ENCODE measurements at regions not wholly inside any gene's neighbourhood (a gene's known extent, or its start where the extent isn't known, plus 50 kb on each side); places are given as distances from the start of the nearest gene placed in this dataset.

GRCh38 chr22:49107961-49108530 is 719.6 kb downstream of the BRD1 start:
- DNase-seq = no peak

GRCh38 chr22:49107561-49107960 is 720.1 kb downstream of the BRD1 start:
- DNase-seq = no peak

- no peak for DNase-seq
Observed at GRCh38 chr22:49106842-49107152, 720.9 kb downstream of the BRD1 start.

GRCh38 chr22:49106096-49106841 is 721.4 kb downstream of the BRD1 start:
- DNase-seq = no peak

GRCh38 chr22:49104434-49104833 is 723.2 kb downstream of the BRD1 start:
- no peak for DNase-seq

GRCh38 chr22:49103314-49104059 is 724.2 kb downstream of the BRD1 start:
- DNase-seq = peak; percentile 57

- no peak for DNase-seq
Observed at GRCh38 chr22:49102367-49102766, 725.3 kb downstream of the BRD1 start.

GRCh38 chr22:49101873-49102272 is 725.8 kb downstream of the BRD1 start:
- no peak for DNase-seq

- no peak for DNase-seq
Observed at GRCh38 chr22:49101225-49101624, 726.4 kb downstream of the BRD1 start.

GRCh38 chr22:49100773-49101172 is 726.9 kb downstream of the BRD1 start:
- DNase-seq = no peak

- DNase-seq = no peak
Observed at GRCh38 chr22:49100316-49100715, 727.4 kb downstream of the BRD1 start.

- DNase-seq = no peak
Observed at GRCh38 chr22:49099496-49100124, 728.1 kb downstream of the BRD1 start.

- DNase-seq = no peak
Observed at GRCh38 chr22:49099089-49099488, 728.6 kb downstream of the BRD1 start.

- DNase-seq = no peak
Observed at GRCh38 chr22:49097966-49098365, 729.7 kb downstream of the BRD1 start.

GRCh38 chr22:49097171-49097925 is 730.3 kb downstream of the BRD1 start:
- no peak for DNase-seq

GRCh38 chr22:49096476-49096875 is 731.2 kb downstream of the BRD1 start:
- DNase-seq = no peak

- DNase-seq = no peak
Observed at GRCh38 chr22:49095366-49095765, 732.3 kb downstream of the BRD1 start.

GRCh38 chr22:49094858-49095257 is 732.8 kb downstream of the BRD1 start:
- no peak for DNase-seq

GRCh38 chr22:49094151-49094550 is 733.5 kb downstream of the BRD1 start:
- no peak for DNase-seq

GRCh38 chr22:49093192-49093880 is 734.3 kb downstream of the BRD1 start:
- DNase-seq = peak; percentile 5

- DNase-seq = no peak
Observed at GRCh38 chr22:49092716-49093115, 735.0 kb downstream of the BRD1 start.

- DNase-seq = no peak
Observed at GRCh38 chr22:49091917-49092545, 735.6 kb downstream of the BRD1 start.
